PFSK-1 (cell line): ENCODE measurements at regions not wholly inside any gene's neighbourhood (a gene's known extent, or its start where the extent isn't known, plus 50 kb on each side); places are given as distances from the start of the nearest gene placed in this dataset.

Experiments
- FOXP2 ChIP-seq: optimal IDR thresholded peaks from 2 replicates; pipeline ENCODE3; 2011; ENCODE audit warnings: borderline replicate concordance, control low read depth, inconsistent platforms; ENCODE audit not compliant: insufficient read depth; ENCODE audit errors: extremely low read length, extremely low read depth
- POLR2AphosphoS5 ChIP-seq: IDR thresholded peaks from 2 replicates; pipeline ENCODE4 v1.6.1; 2012; ENCODE audit warnings: low read depth, mild to moderate bottlenecking, control low read depth, low read length, moderate library complexity
- REST ChIP-seq, 2 experiments: IDR thresholded peaks; 2 replicates each; pipeline versions ENCODE4 v1.6.1 to v1.8.0; 2011 to 2012; ENCODE audit warnings: low read depth in 2 of 2, low read length in 2 of 2, control low read depth in 1 of 2, inconsistent platforms in 1 of 2, mild to moderate bottlenecking in 1 of 2, moderate library complexity in 1 of 2; ENCODE audit not compliant: insufficient read depth in 1 of 2
- SIN3A ChIP-seq: IDR thresholded peaks from 2 replicates; pipeline ENCODE4 v1.6.1; 2012; ENCODE audit warnings: mild to moderate bottlenecking, low read length, moderate library complexity, borderline replicate concordance; ENCODE audit not compliant: insufficient read depth
- TAF1 ChIP-seq: IDR thresholded peaks from 2 replicates; pipeline ENCODE4 v1.6.1; 2012; ENCODE audit warnings: low read length, control low read depth, borderline replicate concordance; ENCODE audit not compliant: insufficient read depth

GRCh38 chr10:29688230-29688661 lies 53.5 kb upstream of the SVIL start:
- TF ChIP-seq TAF1 (no peak), REST (IDR thresholded peaks at IDR 0.05; ENCODE audit: insufficient read depth in 1 of 2, low read depth in 2 of 2, low read length in 2 of 2) (no peak), POLR2AphosphoS5 (no peak), SIN3A (no peak), FOXP2 (no peak)
